GM18508 (cell line): ENCODE measurements at regions not wholly inside any gene's neighbourhood (a gene's known extent, or its start where the extent isn't known, plus 50 kb on each side); places are given as distances from the start of the nearest gene placed in this dataset.

Experiments used
- ATAC-seq: cut with Tn5 transposase; IDR thresholded peaks from one replicate; pipeline ENCODE4 v1.9.1; 2021; ENCODE audit warnings: moderate number of reproducible peaks; ENCODE audit not compliant: insufficient read depth, unreplicated experiment

DNA sequence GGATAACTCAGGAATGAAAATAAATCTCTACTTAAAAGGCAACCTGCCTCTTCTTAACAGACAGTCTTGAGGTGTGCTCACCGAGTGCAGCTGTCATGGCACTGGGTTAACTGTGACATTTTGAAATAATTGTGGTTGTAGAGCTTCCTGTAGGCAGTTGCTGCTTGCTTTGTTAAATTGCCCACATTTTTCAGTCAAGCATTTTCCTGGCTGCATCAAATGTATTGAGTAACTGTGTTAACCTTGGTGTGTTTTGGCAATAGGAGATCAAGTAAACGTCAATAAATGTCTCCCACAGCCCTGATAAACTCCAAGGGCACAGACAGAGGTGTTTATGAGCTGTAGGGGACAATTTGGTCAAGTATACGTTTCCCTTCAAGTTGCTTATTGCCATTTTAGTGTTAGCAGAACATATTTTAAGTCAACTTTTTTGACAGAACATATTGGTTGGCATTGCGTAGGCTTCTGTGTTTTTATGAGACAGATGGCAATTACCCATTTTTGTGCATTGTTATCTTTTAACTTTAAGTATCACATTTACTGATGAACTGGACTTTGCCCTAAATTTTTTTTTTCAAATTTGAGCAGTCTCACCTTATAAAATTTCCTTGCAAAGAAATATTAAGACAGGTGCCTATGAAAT, 527.4 kb downstream of the C4orf33 start:
- no peak for ATAC-seq

DNA sequence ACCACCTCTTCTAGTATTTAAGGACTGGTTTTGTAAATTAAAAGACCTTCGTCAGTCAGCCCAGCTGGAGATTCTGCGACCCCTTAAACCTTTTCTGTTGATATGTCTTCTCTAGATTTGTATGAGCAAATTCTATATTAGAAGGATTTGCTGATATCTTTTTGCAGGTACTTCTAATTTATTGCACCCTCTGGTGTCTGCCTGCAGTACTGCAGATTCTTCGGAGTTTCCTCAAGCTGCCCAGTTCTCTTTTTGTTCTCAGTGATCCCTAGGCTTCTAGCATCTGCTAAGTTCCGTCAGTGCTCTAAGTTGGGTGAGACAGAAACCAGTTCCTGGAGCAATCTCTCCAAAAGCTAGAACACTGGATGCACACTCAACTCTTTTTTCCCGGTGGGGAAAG, 545.2 kb downstream of the C4orf33 start:
- ATAC-seq: peak; percentile 87

DNA sequence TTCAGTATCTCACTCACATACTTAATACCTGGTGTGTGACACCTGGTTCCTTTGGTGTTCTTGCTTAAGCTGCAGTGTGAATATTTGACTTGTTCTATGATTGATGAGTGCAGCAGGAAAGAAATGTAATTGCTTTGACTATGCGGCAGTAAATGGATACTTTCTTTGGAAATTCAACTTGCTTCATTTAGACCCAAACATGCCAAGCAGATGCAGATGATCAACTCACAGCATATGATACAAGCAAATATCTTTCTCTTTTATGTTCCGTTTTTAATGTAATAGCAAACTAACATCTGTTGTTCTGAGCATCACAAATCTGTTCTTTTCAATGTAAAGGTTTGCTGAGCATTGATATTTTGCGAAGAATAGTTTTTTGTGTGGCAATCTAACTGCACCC, 549.5 kb downstream of the C4orf33 start:
- ATAC-seq: no peak

DNA sequence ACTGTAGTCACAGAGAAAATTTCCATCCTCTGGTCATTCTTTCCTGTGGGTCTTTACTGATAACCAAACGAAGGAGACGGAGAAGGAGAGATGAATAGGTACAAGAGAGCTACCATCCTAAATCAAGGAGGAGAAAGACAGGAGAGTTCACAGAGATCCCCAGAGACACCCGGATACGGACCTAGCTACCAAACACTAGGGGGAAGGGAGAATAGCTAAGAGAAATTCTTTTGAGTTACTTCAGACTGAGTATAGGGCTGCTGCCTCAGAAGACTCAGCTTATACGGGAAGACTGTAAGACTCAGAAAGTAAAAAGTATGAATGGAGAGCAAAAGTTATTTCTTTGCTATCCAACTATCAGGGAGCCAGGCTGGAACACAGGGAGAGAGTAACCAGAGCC, 572.1 kb downstream of the C4orf33 start:
- ATAC-seq: no peak

DNA sequence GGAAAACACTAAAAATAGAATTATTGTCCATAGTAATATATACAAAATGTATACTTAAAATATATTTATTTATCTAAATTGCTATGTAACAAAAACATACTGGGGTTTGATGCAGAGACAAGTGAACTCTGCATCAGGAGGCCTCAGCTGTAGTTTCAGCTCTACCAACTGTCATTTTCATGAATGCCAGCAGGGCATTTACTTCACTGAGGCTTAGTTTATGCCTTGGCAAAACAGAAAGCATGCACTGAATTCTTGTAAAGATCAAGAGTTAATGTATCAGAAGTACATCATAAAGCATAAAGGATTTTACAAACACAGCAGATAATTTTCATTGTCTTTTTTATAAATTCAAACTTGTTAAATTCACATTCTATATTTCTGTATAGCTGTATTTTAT, 577.0 kb downstream of the C4orf33 start:
- no peak for ATAC-seq

DNA sequence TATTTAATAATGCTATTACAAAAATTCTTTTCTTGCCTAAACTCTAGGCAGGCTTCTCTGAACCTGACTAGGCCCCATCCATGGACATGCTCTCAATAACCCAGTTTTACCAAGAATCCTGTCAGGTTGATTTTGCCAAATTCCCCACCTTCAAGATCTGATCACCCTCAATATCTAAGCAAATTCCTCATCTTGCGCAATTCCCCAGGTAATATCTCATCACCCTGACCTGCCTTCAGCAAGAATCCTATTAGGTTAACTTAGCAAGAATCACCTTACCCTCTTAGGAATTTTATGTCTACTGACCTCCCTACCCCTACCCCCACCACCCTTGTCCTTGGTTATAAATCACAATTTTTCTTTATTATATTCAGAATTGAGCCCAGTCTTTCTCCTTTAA, 579.1 kb downstream of the C4orf33 start:
- ATAC-seq: no peak

DNA sequence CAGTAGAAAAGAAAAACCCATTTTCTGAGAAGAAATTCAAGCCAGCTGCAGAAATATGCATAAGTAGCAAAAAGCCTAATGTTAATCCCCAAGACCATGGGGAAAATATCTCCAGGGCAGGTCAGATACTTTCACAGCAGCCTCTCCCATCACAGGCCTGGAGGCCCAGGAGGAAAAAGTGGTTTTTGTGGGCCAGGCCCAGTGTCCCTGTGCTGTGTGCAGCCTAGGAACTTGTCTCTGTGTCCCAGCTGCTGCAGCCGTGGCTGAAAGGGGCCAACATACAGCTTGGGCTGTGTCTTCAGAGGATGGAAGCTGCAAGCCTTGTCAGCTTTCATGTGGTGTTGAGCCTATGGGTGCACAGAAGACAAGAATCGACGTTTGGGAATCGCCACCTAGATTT, 581.0 kb downstream of the C4orf33 start:
- ATAC-seq: no peak

DNA sequence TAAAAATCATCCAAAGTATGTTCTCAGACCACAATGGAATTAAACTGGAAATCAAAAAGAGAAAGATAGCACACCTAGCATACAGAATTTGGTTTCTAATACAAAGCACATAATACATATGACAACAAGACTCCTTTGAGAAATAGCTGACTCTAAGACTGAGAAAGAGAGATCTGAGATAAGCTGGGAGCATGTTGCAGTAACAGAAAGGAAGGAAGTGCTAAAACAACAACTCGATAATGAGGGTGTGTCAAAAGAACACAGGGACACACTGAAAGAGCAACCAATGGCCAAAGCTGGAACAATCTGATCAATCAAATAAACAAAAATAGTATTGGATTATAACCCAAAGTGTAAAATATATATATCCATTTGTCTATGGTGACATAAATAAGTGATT, 586.6 kb downstream of the C4orf33 start:
- ATAC-seq: no peak

DNA sequence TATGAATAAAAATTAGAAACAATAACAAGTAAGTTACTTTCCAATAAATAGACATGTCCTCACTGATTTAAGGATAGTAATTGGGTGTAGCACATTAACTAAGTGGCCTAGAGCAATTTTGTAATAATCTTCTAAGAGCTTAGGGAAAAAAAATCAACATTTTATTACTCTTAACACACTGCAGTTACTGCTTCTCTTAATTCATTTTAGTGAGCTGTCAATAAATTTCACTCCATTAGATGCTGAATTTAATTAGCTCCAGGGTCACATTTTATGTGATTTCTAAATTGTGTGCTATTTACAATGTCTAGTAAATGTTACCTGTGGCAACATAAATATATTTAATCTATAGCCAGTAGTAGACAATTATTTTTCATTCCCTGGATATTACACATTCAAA, 612.0 kb downstream of the C4orf33 start:
- no peak for ATAC-seq

DNA sequence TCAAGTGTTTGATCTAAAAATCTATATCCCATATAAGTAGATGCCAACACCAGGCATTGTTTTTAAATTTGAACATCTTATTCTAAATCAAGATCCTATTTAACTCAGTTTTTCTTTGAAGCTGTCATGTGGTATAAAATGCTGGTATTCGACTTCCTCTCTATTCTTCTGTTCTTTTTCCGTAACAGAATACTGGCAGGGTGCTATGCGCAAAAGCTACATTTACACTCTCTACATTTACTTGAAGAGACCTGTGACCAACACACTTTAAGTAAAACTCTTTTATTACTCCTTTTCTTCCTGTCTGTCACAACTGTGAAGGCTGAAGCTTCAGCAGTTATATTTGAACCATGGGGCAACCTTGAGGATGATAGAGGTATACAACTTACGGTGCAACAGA, 612.8 kb downstream of the C4orf33 start:
- no peak for ATAC-seq

DNA sequence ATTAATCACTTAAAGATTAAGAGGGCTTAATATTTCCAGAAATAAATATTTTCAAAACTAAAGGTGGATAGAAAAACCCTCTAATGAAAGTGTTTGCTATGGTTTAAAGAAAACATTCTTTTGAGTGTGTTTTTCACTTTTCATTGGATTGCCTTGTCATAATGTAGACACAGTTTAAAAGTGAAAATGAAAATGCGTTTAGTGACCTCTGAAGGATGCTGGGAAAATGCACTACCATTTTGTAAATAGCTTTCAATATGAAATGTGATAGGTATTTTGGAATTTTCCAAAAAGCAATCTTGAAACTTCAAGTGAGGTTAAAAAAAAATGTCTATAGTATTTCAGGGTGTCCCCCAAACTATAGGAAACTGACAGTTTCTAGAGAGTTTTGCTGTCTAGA, 642.2 kb downstream of the C4orf33 start:
- no peak for ATAC-seq

DNA sequence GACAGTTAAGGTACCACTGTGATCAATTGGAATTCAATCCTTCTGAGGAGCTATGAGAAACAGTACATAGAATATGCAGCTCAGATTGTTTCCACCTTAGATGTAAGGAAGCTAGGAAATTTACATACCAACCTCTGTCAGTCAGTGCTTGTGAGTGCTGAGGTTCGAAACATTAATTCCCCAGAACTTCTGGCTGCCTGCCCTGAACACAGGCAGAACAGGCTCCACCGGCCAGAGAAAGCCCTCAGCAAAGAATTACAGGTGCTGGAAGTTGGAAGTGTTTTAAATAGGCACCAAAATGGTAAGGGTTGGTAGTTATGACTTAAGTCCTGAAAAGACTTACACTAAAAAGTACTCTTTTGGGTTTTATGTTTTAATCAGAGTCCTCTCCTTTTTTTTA, 651.8 kb downstream of the C4orf33 start:
- no peak for ATAC-seq

DNA sequence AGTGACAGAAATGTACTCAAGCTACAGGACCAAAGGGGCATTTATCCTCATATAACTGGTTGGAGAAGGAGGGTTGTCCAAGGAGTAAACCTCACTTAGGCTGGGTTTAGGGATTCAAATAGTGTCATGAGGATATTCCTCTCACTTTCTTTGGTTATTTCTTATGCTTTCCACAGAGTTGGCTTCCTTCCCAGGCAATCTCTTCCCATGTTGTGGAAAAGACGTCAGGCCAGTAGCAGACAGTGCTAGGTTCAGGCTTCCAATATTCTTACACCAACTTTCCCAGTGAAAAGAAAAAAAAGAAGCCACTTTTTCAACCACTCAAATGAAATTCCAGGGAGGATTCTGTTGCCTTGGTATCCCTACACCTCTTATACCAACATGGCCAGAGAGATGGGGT, 653.0 kb downstream of the C4orf33 start:
- no peak for ATAC-seq

DNA sequence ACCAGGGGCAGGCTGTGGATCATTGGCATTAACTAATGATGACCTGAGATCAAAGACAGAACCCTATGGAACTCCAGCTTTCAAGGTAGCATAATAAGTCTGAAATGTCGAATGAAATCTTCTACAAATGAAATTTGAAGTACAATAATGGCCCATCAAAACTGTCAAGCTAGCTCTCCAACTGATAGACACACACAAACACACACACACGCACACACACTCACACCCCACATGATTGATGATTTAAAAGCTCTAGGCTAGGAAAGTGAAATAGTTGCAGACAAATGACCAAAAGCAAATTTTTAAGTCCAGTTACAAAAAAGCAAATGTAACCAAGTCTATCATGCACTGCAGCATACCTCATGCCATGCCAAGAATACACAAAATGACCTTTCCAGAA, 655.7 kb downstream of the C4orf33 start:
- no peak for ATAC-seq

DNA sequence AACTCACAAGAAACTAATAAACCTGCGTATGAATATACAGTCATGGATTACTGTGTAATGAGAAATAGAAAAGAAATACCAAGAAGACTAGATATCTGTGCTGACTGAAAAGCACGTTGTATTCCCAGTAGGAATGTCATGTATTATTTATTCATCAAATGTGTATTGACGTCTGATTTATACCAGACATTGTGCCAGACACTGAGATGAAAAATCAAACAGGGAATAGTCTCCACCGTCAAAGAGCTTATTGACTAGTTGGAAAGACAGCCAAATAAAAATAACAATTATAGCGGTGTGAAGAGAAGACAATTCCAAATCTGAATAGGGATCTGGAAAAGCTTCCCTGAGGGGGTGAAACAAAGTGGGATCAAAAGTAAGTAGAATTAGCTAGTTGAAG, 687.6 kb downstream of the C4orf33 start:
- ATAC-seq: no peak

DNA sequence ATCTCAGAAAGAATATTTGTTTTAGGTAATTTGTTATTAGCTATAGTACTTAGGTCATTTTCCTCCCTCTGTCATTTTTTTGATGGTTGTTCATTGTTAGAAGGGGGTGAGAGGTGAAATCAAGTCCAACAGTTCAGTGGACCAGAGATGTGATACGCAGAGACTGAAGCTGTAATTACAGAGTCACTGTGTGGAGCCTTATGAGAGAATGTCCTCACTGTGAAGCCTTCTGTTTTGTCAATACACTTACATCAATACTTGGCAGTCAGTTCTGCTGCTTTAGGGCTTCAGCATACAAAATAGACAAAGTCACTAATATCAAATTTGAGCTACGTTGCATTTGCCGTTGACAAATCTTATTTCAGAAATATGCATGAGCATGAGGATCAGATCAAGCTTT, 692.5 kb downstream of the C4orf33 start:
- ATAC-seq: no peak

DNA sequence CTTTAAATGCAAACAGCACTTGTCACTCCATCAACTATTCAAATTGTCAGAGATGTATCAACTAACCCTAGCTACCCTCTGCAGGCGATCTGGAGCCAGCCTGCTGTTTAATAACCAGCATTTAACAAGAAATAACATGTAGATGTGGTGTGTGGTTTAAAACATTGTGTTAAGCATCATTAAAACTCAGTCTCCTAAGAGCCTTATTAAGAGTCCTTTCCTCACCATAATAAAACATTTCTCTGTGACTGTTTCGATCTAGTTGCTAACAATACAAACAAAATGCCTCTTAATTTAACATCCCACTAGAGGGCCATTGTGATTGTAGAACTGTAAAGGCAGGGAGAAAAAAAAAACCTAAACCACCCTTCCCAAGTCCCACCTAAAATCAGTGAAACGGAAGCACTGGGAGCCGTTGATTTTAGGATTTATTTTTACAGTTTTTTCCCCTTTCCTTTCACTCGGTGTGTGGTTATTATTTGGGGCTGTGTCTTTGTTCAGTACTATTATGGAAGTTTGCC, 708.6 kb downstream of the C4orf33 start:
- no peak for ATAC-seq

DNA sequence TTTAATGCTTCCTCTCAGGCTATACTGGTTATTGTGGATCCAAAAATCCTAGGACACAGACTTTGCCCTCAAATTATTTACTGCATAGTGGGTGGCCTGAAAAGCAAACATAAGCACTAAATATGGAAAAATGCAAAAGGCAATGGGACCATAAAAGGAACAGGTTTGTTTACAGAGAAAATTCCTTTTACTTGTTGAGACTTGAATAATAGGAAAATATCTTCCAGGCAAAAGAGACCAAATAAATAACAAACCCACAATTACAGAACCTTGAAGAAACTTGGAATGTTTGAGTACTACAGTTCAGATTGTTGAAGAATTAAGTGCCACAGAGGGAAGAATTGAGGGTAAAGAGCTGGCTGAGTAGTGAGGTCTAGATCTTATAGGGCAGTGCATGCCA, 711.0 kb downstream of the C4orf33 start:
- no peak for ATAC-seq

DNA sequence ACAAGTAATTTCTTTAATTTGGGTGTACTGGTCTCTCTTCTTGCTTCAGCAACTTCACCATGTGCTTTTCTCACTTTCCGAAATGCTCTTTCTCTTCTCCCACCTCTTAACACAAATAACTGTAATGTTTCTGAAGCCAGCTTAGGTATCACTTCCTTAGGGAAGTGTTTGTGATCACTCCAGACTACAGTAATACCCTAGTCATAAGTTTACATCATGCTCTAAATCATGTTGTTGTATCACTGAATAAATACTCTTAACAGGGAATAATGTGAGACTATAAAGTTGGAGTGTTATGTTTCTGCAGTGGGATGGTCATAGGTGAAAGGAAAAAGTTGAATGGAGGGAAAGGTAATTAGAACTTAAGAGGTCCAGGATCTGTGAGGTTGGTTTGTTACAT, 712.3 kb downstream of the C4orf33 start:
- ATAC-seq: no peak

DNA sequence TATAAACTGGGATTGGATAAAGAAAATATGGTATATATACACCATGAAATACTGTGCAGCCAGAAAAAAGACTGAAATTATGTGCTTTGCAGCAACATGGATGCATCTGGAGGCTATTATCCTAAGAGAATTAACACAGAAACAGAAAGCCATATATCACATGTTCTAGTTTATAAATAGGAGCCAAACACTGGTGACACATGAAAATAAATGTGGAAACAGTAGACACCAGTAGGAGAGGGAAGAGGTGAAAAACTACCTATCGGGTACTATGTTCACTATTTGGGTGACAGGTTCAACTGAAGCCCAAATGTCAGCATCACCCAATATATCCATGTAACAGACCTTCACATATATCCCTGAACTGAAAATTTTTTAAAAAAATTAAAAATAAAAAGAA, 725.1 kb downstream of the C4orf33 start:
- ATAC-seq: no peak

DNA sequence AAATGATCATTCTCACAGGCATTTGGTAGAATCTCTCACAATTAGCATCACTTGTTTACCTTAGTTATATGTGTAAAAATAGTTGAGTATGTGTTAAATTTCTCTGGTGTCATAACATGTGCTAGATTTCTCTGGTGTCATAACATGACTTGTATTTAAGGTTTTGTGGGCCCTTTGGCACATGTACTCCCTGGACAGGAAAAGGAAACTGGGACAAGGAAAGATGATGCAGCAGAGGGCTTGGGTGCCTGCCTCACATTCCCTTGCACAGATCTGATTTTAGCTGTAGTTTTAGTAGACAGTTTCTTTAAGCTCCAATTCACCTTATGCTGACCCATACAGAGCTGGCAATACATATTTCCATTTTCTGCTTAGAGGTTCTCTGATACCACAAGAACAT, 726.0 kb downstream of the C4orf33 start:
- no peak for ATAC-seq

DNA sequence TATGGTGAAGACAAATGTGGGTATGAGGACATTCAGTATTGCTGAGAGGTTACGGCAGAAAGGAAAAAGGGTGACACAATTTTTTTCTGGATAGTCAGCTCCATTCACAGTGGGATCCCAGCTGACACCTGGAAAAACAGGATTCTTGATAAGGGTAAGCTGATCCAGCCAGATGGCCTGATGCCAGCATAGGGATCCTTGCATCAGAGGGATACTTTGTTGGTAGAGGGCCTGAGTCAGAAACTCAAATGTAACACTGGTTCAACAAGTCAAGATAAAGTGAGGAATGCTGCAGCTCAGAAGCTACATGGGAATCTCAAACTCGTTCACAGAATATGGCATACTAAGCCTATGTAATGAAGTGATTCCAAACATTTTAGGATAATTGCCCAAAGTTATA, 726.7 kb downstream of the C4orf33 start:
- ATAC-seq: no peak

DNA sequence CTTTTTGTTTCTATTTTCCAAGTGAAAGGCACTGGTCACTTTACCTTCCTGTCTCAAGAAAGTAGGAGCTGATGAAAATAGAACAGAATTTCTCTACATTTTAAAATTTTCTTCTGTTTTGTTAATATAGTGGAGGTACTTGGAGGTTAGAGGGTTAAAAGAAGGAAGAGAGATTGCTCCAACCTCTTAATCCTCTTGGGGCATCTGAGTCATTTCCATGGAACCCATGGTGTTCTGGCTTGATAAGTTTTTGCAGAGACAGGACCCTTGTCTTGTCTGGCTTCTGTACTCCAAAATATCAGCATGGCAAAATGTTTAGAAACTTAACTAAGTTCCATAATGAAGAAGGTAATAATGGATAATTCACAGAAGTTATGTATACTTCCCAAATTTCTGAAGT, 727.2 kb downstream of the C4orf33 start:
- no peak for ATAC-seq
